K562 (cell line): ENCODE measurements at regions not wholly inside any gene's neighbourhood (a gene's known extent, or its start where the extent isn't known, plus 50 kb on each side); places are given as distances from the start of the nearest gene placed in this dataset.

ENCODE experiments used
- ATAC-seq: fragments of 200-7000 bp; cut with Tn5 transposase; 3 replicates; pipeline ENCODE4 v1.9.1; 2020; ENCODE audit warnings: moderate library complexity
- BruUV-seq: library from RNA; stranded (reverse); fragments of 400-500 nt; replicated peaks from 2 replicates; lab custom pipeline; 2021; lab: Mats Ljungman, UMichigan
- CTCF ChIA-PET: fragments of 300-600 bp; formaldehyde crosslinking; extraction: SDS; loops from one replicate; lab custom pipeline; 2021; ENCODE audit warnings: low intra/inter-chr PET ratio; lab: Yijun Ruan, JAX
- POLR2A ChIA-PET: fragments of 300-600, 350-650 bp; sonication (Branson Sonifier 250); formaldehyde crosslinking; extraction: SDS; loops from one replicate; lab custom pipeline; 2021; ENCODE audit warnings: antibody characterized with exemption, inconsistent platforms; lab: Yijun Ruan, JAX
- DNase-seq, 4 experiments: peaks; one replicate each; pipeline versions ENCODE4 v3.0.0 to v3.0.0-alpha.2; 2011 to 2018; ENCODE audit warnings: low spot score in 3 of 4, mixed read lengths in 3 of 4; ENCODE audit errors: extremely low read depth in 1 of 4
- FAIRE-seq: peaks from 2 replicates; lab custom pipeline; 2011; peaks lifted over from hg19 to GRCh38; lab: Jason Lieb, UNC
- H2AFZ ChIP-seq: 2 replicates; pipeline ENCODE4 v1.6.0; 2011; ENCODE audit warnings: low read depth, low read length, control low read depth, inconsistent platforms
- H3K27ac ChIP-seq: fragments of 200-600 bp; 3 replicates; pipeline ENCODE4 v1.8.0; 2011; ENCODE audit warnings: low read depth, mild to moderate bottlenecking, control low read depth, inconsistent platforms, low read length, moderate library complexity, mixed read lengths; ENCODE audit errors: extremely low read depth
- H3K27me3 ChIP-seq, 2 experiments: fragments of 300-600 bp in 1 of 2; 2 replicates in 1 of 2; 3 replicates in 1 of 2; pipeline versions ENCODE4 v1.6.0 to v1.8.0; 2011; ENCODE audit warnings: inconsistent platforms in 2 of 2, low read length in 2 of 2, mild to moderate bottlenecking in 1 of 2, mixed read lengths in 1 of 2, moderate library complexity in 1 of 2; ENCODE audit not compliant: control insufficient read depth in 2 of 2, insufficient read depth in 2 of 2
- H3K36me3 ChIP-seq: fragments of 300-600 bp; 3 replicates; pipeline ENCODE4 v1.8.0; 2011; ENCODE audit warnings: mild to moderate bottlenecking, low read length, inconsistent platforms; ENCODE audit not compliant: control insufficient read depth, insufficient read depth
- H3K4me1 ChIP-seq, 2 experiments: fragments of 200-600 bp in 1 of 2; replicated peaks in 1 of 2; 2 replicates in 1 of 2; 3 replicates in 1 of 2; pipeline versions ENCODE4 v1.5.1 to v1.8.0; 2011; ENCODE audit warnings: inconsistent platforms in 2 of 2, low read length in 2 of 2, mild to moderate bottlenecking in 1 of 2, mixed read lengths in 1 of 2, moderate library complexity in 1 of 2; ENCODE audit not compliant: control insufficient read depth in 2 of 2, insufficient read depth in 2 of 2
- H3K4me2 ChIP-seq: 2 replicates; pipeline ENCODE4 v1.6.1; 2011; ENCODE audit warnings: low read length, control low read depth, inconsistent platforms, mixed read lengths; ENCODE audit not compliant: insufficient read depth
- H3K4me3 ChIP-seq: fragments of 200-600 bp; sonication (generic), shearing (Covaris generic); 2 replicates; pipeline ENCODE4 v1.5.1; 2016; ENCODE audit warnings: control low read depth, inconsistent platforms
- H3K79me2 ChIP-seq: fragments of 200-600 bp; 3 replicates; pipeline ENCODE4 v1.8.0; 2011; ENCODE audit warnings: low read length, inconsistent platforms; ENCODE audit not compliant: control insufficient read depth, insufficient read depth
- H3K9ac ChIP-seq, 2 experiments: 2 replicates each; pipeline versions ENCODE4 v1.6.0 to v1.6.1; 2011; ENCODE audit warnings: low read depth in 2 of 2, low read length in 2 of 2, control low read depth in 1 of 2, inconsistent platforms in 1 of 2, mild to moderate bottlenecking in 1 of 2, mixed read lengths in 1 of 2; ENCODE audit not compliant: insufficient read depth in 1 of 2
- H3K9me1 ChIP-seq: one replicate; pipeline ENCODE4 v1.6.0; 2011; ENCODE audit warnings: inconsistent platforms, mild to moderate bottlenecking, low read length, moderate library complexity; ENCODE audit not compliant: control insufficient read depth, insufficient read depth
- H3K9me3 ChIP-seq: replicated peaks from 2 replicates; pipeline ENCODE4 v1.5.1; 2011; ENCODE audit warnings: low read depth, low read length, inconsistent platforms; ENCODE audit not compliant: control insufficient read depth, insufficient read depth
- H4K20me1 ChIP-seq: replicated peaks from 2 replicates; pipeline ENCODE4 v1.6.1; 2011; ENCODE audit warnings: low read length, inconsistent platforms, mixed read lengths; ENCODE audit not compliant: control insufficient read depth, insufficient read depth
- CAMTA2 ChIP-seq: fragments of 250-450 bp; sonication (Bioruptor Pico); conservative IDR thresholded peaks from 2 replicates; pipeline ENCODE4 v1.5.1; 2022
- HDAC1 ChIP-seq, 2 experiments: fragments of 450-650 bp; IDR thresholded peaks; 2 replicates each; pipeline ENCODE4 v1.6.1; 2016 to 2017; ENCODE audit warnings: inconsistent platforms in 1 of 2, mild to moderate bottlenecking in 1 of 2, moderate library complexity in 1 of 2
- MEIS2 ChIP-seq: fragments of 450-650 bp; IDR thresholded peaks from 2 replicates; pipeline ENCODE4 v1.6.1; 2014; ENCODE audit warnings: mild to moderate bottlenecking; ENCODE audit not compliant: partially characterized antibody
- MIER1 ChIP-seq: fragments of 450-650 bp; IDR thresholded peaks from 2 replicates; pipeline ENCODE4 v1.6.1; 2016; ENCODE audit warnings: antibody characterized with exemption, mild to moderate bottlenecking, low read depth
- NFIC ChIP-seq: fragments of 450-650 bp; IDR thresholded peaks from 2 replicates; pipeline ENCODE4 v1.6.1; 2017; ENCODE audit warnings: mild to moderate bottlenecking, inconsistent platforms
- PML ChIP-seq: IDR thresholded peaks from 2 replicates; pipeline ENCODE4 v1.6.1; 2012; ENCODE audit warnings: low read length, inconsistent platforms
- SMARCE1 ChIP-seq: fragments of 450-650 bp; IDR thresholded peaks from 2 replicates; pipeline ENCODE4 v1.7.1; 2016; ENCODE audit warnings: mild to moderate bottlenecking
- SPI1 ChIP-seq: IDR thresholded peaks from 2 replicates; pipeline ENCODE4 v1.6.1; 2011; ENCODE audit warnings: low read depth, low read length, control low read depth, borderline replicate concordance
- ZFP1 ChIP-seq: fragments of 450-650 bp; formaldehyde crosslinking; IDR thresholded peaks from 2 replicates; pipeline ENCODE4 v1.4.0; 2020; ENCODE audit warnings: mild to moderate bottlenecking, mixed read lengths
- ZNF444 ChIP-seq: fragments of 250-450 bp; sonication (Bioruptor Pico); IDR thresholded peaks from 2 replicates; pipeline ENCODE4 v1.4.0; 2020; ENCODE audit warnings: mild to moderate bottlenecking, moderate library complexity
- ZNF75A ChIP-seq: fragments of 450-650 bp; formaldehyde crosslinking; IDR thresholded peaks from 2 replicates; pipeline ENCODE4 v1.4.0; 2020; ENCODE audit warnings: mild to moderate bottlenecking
- WGBS: fragments of 100-300 bp; shearing (Covaris generic); methylation state at CpG from one replicate; pipeline ENCODE4 v1.1.6; 2016; ENCODE audit warnings: low coverage, mixed read lengths; ENCODE audit not compliant: insufficient coverage; ENCODE audit errors: missing lambda C conversion rate; 5-methylcytosine and 5-hydroxymethylcytosine counted together
- in situ Hi-C: fragments of 300-500 bp; cut with MboI; formaldehyde crosslinking; loops from 4 replicates; pipeline ENCODE4 v1.15.0; 2018; ENCODE audit warnings: inconsistent platforms, mixed read lengths
- intact Hi-C: fragments of 100-400 bp; cut with micrococcal nuclease; formaldehyde crosslinking; loops from 2 replicates; pipeline ENCODE4 v1.14.2; 2022
- TF ChIP-seq, protein P1 (sequence below): sonication (generic); formaldehyde crosslinking; IDR thresholded peaks from 2 replicates; pipeline ENCODE4 v1.8.1; 2023; ENCODE audit warnings: mild to moderate bottlenecking, missing genetic modification reagents
- TF ChIP-seq, protein P2 (sequence below): fragments of 450-650 bp; formaldehyde crosslinking; IDR thresholded peaks from 2 replicates; pipeline ENCODE4 v1.4.0; 2020; ENCODE audit warnings: mild to moderate bottlenecking, mixed read lengths

- POLR2A ChIA-PET: interaction anchor here (0.6 kb wide), 1 partner anchor 424 kb away, joined by 3 read pairs; no protein-coding TSS in a partner anchor
- intact Hi-C loops: no loop called here
- H4K20me1 ChIP-seq: no peaks in the 10 kb centered on the region
- in situ Hi-C loops: no loop called here
- H3K9me1 ChIP-seq: no peaks in the 10 kb centered on the region
- no peak for TF ChIP-seq NFIC
- TF ChIP-seq MIER1: no peak
- H3K27ac ChIP-seq: no peak overlapping the region
- H3K4me2 ChIP-seq: no peak overlapping the region
- FAIRE-seq (no peak), DNase-seq (no peak), ATAC-seq (no peak)
- H2AFZ ChIP-seq: no peak overlapping the region
- H3K4me1 ChIP-seq: no peaks in the 10 kb centered on the region
- H3K9me3 ChIP-seq: no peaks in the 10 kb centered on the region
- no TSS peak for BruUV-seq
- WGBS: 3% methylated on average over 6 of the region's 6 CpGs
- H3K79me2 ChIP-seq: no peaks in the 10 kb centered on the region
- CTCF ChIA-PET: no interaction called here
- H3K4me3 ChIP-seq: no peak overlapping the region
- no peaks in the 10 kb centered on the region for H3K36me3 ChIP-seq
- no peak overlapping the region for H3K9ac ChIP-seq
- peaks cover 5 to 33% of the 10 kb centered on the region in 2 experiments; a peak in 4 of 5 replicates for H3K27me3 ChIP-seq
Observed at GRCh38 chr1:14137411-14138134, 437.6 kb downstream of the PRDM2 start.

GRCh38 chr1:14138135-14138506, 438.1 kb downstream of the PRDM2 start:
- FAIRE-seq: no peak
- intact Hi-C loops (no loop called here), in situ Hi-C loops (no loop called here)
- Histone ChIP-seq H3K9me1 (no peaks in the 10 kb centered on the region), H3K4me2 (no peak overlapping the region), H4K20me1 (no peaks in the 10 kb centered on the region), H3K4me1 (no peaks in the 10 kb centered on the region), H3K9me3 (no peaks in the 10 kb centered on the region), H3K36me3 (no peaks in the 10 kb centered on the region), H2AFZ (no peak overlapping the region), H3K4me3 (no peak overlapping the region), H3K79me2 (no peaks in the 10 kb centered on the region), H3K27me3 (peaks cover 7 to 39% of the 10 kb centered on the region in 2 experiments; a peak in 4 of 5 replicates), H3K27ac (no peak overlapping the region), H3K9ac (no peak overlapping the region)
- DNase-seq: no peak
- BruUV-seq: no TSS peak
- 2% methylated on average over 3 of the region's 3 CpGs for WGBS
- ChIA-PET CTCF (no interaction called here), POLR2A (interaction anchor here (0.6 kb wide), 1 partner anchor 423 kb away, joined by 3 read pairs; no protein-coding TSS in a partner anchor)
- no peak for ATAC-seq
- TF ChIP-seq, protein P1, sequence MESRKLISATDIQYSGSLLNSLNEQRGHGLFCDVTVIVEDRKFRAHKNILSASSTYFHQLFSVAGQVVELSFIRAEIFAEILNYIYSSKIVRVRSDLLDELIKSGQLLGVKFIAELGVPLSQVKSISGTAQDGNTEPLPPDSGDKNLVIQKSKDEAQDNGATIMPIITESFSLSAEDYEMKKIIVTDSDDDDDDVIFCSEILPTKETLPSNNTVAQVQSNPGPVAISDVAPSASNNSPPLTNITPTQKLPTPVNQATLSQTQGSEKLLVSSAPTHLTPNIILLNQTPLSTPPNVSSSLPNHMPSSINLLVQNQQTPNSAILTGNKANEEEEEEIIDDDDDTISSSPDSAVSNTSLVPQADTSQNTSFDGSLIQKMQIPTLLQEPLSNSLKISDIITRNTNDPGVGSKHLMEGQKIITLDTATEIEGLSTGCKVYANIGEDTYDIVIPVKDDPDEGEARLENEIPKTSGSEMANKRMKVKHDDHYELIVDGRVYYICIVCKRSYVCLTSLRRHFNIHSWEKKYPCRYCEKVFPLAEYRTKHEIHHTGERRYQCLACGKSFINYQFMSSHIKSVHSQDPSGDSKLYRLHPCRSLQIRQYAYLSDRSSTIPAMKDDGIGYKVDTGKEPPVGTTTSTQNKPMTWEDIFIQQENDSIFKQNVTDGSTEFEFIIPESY: no peak
- TF ChIP-seq SMARCE1 (no peak), PML (no peak), ZNF75A (CRISPR knock-in tag) (no peak), ZFP1 (CRISPR knock-in tag) (no peak), SPI1 (no peak), CAMTA2 (CRISPR knock-in tag) (no peak), MEIS2 (no peak), HDAC1 (IDR thresholded peaks at IDR 0.05) (no peak), ZNF444 (CRISPR knock-in tag) (no peak)
- TF ChIP-seq, protein P2, sequence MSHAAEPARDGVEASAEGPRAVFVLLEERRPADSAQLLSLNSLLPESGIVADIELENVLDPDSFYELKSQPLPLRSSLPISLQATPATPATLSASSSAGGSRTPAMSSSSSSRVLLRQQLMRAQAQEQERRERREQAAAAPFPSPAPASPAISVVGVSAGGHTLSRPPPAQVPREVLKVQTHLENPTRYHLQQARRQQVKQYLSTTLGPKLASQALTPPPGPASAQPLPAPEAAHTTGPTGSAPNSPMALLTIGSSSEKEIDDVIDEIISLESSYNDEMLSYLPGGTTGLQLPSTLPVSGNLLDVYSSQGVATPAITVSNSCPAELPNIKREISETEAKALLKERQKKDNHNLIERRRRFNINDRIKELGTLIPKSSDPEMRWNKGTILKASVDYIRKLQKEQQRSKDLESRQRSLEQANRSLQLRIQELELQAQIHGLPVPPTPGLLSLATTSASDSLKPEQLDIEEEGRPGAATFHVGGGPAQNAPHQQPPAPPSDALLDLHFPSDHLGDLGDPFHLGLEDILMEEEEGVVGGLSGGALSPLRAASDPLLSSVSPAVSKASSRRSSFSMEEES (CRISPR knock-in tag): no peak
